CD4-positive, alpha-beta T cell treated with Interleukin-4 for 1 hour (primary cell): ENCODE measurements at regions not wholly inside any gene's neighbourhood (a gene's known extent, or its start where the extent isn't known, plus 50 kb on each side); places are given as distances from the start of the nearest gene placed in this dataset.
"Not testable (repeated sequence)": the region's sequence is repeated elsewhere in the genome, so short reads cannot be mapped to it uniquely, and the experiment has no call there.

Experiments
- DNase-seq, 2 donors: peaks; one replicate each; pipeline ENCODE4 v3.0.0-alpha.2; 2020 to 2022

DNA sequence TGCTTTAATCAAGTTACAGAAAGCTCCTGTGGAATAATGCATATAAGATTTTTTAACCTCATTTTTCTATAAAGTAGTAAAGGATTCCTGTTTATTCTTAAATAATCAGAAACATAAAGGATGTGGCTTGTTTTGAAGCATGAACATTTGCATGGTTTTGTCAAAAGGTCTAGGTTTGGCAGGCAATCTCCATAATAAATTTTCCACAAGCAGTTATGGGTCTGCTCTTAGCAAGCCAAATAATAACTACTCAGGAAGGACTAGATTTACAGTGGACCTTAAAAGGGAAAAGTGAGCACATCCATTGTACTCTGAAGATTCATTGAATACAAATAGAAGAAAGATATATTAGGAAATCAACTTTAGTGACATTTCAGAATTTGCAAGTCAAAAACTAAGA is 407.3 kb upstream of the CBLB start:
- no peak for DNase-seq

DNA sequence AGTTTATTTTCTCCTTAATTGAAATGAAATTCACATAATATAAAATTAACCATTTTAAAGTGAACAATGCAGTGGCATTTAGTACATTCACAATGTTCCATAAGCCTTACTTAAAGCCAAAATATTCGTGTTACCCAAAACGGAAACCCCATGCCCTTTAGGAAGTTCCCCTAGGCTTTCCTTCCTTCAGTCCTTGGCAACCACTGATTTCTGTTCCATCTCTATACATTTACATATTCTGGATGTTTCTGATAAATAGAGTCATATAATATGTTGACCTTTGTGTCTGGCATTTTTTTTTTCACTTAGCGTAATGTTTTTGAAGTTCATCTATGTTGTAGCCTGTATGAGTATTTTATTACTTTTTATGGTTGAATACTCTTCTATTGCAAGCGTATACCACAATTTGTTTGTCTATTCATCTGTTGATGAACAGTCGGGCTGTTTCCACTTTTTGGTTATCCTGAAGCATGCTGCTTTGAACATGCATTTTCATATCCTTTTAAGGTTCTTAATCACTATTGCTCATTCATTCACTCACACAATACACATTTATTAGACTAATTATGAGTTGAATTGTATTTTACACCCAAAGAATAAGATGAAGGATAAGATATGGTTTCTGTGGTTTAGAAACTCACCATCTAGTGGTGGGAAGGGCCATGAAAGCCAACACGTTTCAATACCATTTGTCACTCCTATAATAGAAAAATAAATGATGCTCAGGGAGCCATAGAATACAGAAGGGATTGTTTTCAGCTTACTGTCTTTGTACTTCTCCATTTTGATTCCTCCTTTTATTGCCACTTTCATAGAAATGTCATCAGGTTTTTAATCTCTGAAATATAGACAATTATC is 408.2 kb upstream of the CBLB start:
- peak in 1 of 2 donors; percentile 6 for DNase-seq

GRCh38 chr3:106277731-106278130 is 408.9 kb upstream of the CBLB start:
- no peak for DNase-seq

DNA sequence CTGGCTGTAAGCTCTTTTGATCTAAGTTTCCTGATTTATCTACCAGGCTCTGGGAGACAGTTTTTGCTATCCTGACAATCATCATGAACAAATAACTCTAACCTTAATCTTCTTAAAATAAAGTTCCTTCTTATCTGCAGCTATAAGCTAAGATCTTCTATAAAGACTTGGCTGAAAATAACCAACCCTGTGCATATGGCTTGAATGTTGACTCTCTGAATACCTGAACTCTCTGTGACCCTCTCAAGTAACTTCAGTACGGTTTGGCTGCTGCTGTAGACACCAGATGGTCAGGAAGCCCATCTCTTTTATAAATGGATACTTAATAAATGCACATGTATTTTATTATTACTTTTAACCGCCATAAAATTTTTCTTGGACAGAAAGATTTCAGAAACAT is 412.4 kb upstream of the CBLB start:
- no peak for DNase-seq

- no peak for DNase-seq
Observed at GRCh38 chr3:106282943-106283342, 414.1 kb upstream of the CBLB start.

DNA sequence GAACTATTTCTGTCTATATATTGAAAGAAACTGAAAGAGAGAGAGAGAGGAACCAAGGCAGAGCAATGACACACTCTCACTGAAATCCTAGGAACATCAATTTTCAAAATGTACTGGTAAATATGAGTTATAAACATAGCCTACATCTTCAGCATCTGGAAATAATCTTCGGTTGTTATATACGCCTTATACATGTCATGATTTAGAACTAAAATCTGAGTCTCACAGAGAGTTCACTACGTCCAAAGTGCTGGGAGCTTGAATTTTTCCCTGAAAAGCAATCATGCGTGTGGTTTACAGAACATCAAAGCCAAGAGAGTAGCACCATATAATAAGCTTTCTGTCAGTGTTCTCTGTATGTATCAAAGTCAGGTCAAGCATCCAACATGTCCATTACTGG is 420.0 kb upstream of the CBLB start:
- no peak for DNase-seq

DNA sequence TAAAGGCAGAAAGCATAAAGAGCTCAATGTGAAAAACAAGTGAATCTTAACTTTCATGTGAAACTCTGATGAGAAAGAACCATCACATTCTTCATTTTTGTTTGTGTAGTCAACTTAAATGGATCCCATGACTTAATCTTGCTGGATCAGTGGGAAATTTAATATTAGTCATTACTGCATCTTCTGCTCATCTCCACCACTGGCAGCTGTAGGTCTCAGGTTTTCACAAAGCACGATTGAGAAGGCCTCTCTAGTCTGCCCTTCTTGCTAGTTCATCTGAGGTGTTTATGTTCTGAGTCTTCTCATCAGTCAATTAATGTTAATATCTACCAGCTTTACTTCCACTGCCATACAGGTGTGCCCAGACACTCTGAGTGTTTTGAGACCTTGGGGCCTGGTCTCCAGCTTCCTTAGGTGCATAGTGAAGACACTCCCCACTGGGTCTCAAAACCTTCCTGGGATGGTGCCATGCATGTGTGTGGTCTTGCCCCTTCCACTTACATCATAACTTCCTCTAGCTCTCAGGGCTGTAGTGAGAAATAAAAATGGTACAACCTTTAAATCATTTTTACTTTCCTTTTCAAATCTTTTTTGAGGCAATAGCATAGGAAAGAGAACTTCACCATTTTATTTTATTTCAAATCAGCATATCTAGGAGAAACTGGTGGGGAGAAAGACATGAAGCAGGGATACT is 421.6 kb upstream of the CBLB start:
- no peak for DNase-seq

GRCh38 chr3:106293161-106293560 is 424.3 kb upstream of the CBLB start:
- no peak for DNase-seq

DNA sequence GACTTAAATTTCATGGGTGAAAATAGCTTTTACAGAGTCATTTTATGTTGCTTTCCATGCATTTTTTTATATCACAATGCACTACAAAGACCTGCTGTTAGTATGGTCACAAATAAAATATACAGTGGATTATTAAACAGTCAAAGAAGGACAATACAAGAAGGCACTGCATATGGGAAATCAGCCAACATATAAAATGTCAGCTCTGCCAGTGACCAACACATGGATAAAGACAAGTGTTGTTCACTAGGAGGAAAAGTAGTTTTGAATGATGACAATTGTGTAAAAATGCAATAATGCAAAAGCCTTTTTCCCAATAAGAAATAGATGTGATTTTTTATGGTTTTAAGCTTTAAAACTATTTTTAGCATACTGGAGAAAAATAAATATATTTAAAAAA is 425.3 kb upstream of the CBLB start:
- DNase-seq: no peak

GRCh38 chr3:106296062-106296461 is 427.2 kb upstream of the CBLB start:
- no peak for DNase-seq

GRCh38 chr3:106299300-106300098 is 430.7 kb upstream of the CBLB start:
- DNase-seq: no peak

DNA sequence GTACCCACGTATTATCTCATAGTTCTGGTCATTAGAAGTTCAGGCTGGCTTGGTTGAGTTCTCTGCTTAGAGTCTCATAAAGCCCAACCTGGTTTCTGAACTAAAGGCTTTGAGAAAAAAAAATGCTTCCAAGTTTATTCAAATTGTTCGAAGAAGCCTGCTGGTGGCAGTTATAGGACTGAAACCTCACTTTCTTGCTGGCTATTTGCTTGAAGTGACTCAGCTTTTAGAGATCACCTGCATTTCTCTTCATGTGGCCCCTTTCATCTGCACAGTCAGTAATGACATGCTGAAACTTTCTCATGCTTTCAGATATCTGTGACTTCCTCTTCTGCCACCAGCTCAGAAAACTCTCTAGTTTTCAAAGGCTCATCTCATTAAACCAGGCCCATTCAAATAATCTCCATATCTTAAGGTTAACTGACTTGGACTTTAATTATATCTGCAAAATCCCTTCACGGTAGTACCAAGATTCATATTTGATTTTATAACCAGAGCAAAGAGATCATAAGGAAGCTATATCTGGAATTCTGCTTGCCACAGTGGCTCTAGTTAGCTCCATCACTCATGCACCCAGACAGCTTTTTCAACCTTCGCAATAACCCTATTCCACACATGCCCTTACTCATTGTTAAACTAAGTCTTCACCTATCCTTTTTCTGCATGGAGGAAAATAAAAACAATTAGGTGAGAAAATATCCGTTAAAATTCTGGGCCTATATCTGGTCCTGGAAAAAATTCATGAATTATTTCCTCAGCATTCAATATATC is 433.8 kb upstream of the CBLB start:
- peak; percentile 11 to 18 for DNase-seq

DNA sequence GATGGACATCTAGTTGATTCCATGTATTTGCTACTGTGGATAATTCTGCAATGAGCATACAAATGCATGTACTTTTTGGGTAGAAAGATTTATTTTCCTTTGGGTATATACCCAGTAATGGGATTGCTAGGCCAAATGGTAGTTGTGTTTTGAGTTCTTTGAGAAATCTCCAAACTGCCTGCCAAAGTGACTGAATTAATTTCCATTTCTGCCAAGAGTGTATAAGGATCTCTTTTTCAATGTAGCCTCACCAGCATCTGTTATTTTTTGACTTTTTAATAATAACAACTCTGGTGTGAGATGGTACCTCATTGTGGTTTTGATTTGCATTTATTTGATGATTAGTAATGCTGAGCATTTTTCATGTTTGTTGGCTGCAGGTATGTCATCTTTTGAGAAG is 435.0 kb upstream of the CBLB start:
- DNase-seq: no peak

- DNase-seq: no peak
Observed at GRCh38 chr3:106305127-106305526, 436.3 kb upstream of the CBLB start.

- no peak for DNase-seq
Observed at GRCh38 chr3:106305882-106306435, 437.1 kb upstream of the CBLB start.

GRCh38 chr3:106309274-106309673 is 440.5 kb upstream of the CBLB start:
- DNase-seq: no peak

GRCh38 chr3:106309798-106310197 is 441.0 kb upstream of the CBLB start:
- not testable (repeated sequence) for DNase-seq

GRCh38 chr3:106317141-106318055 is 448.6 kb upstream of the CBLB start:
- no peak for DNase-seq

DNA sequence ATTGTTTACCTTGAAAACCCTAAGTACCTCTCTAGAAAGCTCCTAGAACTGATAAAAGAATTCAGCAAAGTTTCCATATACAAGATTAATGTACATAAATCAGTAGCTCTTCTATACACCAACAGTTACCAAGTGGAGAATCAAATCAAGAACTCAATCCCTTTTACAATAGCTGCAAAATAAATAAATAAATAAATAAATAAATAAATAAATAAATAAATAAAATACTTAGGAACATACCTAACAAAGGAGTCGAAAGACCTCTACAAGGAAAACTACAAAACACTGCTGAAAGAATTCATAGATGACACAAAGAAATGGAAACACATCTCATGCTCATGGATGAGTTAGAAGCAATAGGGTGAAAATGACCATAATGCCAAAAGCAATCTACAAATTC is 452.6 kb upstream of the CBLB start:
- not testable (repeated sequence) for DNase-seq

DNA sequence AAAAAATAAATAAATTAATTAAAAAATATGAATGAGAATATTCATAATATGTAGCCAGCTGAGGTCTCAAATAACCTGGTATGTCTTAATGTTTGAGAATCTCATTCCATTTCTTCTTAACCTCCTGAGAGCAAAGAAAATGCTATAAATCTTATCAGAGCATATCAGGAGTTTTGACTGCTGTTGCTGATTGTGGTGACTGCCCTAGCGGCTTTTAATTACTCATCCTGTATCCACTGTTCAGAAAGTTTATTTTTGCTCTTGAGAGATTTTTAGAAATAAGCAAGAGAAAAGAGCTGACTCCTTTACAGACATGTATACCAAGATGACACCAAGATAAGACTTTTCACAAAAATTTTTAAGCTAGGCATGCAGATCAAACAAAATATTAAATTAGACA is 454.8 kb upstream of the CBLB start:
- no peak for DNase-seq
